SK-N-SH (cell line): ENCODE measurements at regions not wholly inside any gene's neighbourhood (a gene's known extent, or its start where the extent isn't known, plus 50 kb on each side); places are given as distances from the start of the nearest gene placed in this dataset.

ENCODE experiments used
- GATA2 ChIP-seq: sonication (generic); formaldehyde crosslinking; IDR thresholded peaks from 2 replicates; pipeline ENCODE4 v1.5.0; 2020; ENCODE audit warnings: mild to moderate bottlenecking, missing genetic modification reagents
- JUND ChIP-seq: IDR thresholded peaks from 2 replicates; pipeline ENCODE4 v1.4.0; 2012
- RFX5 ChIP-seq: IDR thresholded peaks from 2 replicates; pipeline ENCODE4 v1.6.1; 2012; ENCODE audit warnings: mild to moderate bottlenecking, improper control_type of control experiment, low read length
- TAF1 ChIP-seq: IDR thresholded peaks from 2 replicates; pipeline ENCODE4 v1.6.1; 2012; ENCODE audit warnings: low read depth, mild to moderate bottlenecking, low read length, moderate library complexity, borderline replicate concordance
- TF ChIP-seq, protein P1 (sequence below): fragments of 200-600 bp; sonication (generic); IDR thresholded peaks from 2 replicates; pipeline ENCODE4 v1.6.1; 2017; ENCODE audit warnings: antibody characterized with exemption, mild to moderate bottlenecking, moderate library complexity

DNA sequence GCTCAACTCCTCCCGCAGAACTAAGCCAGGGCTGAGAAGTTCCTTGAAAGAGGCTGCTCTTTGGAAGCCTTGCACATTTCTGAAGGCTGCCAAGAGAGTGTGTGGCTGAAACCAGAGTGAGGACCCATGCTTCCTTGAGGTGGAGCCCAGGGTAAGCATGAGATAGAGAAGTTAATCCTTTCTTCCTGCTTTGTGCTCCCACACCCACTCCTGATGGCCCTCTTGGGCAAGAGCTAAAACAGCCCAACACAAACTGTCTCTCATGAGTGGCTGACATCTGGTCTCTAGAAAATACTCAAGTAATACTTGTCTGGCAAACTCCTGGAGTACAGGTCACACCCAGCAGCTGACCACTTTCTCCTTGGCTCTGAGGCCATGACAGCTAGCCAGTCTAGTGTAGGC is 523.7 kb downstream of the INSC start:
- TF ChIP-seq JUND = no peak
- no peak for TF ChIP-seq GATA2 (CRISPR knock-in tag)
- TF ChIP-seq RFX5 = no peak
- no peak for TF ChIP-seq TAF1
- TF ChIP-seq, protein P1, sequence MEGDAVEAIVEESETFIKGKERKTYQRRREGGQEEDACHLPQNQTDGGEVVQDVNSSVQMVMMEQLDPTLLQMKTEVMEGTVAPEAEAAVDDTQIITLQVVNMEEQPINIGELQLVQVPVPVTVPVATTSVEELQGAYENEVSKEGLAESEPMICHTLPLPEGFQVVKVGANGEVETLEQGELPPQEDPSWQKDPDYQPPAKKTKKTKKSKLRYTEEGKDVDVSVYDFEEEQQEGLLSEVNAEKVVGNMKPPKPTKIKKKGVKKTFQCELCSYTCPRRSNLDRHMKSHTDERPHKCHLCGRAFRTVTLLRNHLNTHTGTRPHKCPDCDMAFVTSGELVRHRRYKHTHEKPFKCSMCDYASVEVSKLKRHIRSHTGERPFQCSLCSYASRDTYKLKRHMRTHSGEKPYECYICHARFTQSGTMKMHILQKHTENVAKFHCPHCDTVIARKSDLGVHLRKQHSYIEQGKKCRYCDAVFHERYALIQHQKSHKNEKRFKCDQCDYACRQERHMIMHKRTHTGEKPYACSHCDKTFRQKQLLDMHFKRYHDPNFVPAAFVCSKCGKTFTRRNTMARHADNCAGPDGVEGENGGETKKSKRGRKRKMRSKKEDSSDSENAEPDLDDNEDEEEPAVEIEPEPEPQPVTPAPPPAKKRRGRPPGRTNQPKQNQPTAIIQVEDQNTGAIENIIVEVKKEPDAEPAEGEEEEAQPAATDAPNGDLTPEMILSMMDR = no peak
